SK-N-MC (cell line): ENCODE measurements at regions not wholly inside any gene's neighbourhood (a gene's known extent, or its start where the extent isn't known, plus 50 kb on each side); places are given as distances from the start of the nearest gene placed in this dataset.
A peak's percentile ranks its signal among the peaks of the same experiment; 100 is the strongest.

ENCODE experiments used
- DNase-seq: peaks from one replicate; pipeline ENCODE4 v3.0.0-alpha.2; 2011; ENCODE audit warnings: low read depth, low spot score
- H3K27ac ChIP-seq: fragments of 200-600 bp; sonication (generic); 2 replicates; pipeline ENCODE4 v1.5.1; 2016; ENCODE audit warnings: mixed run types
- H3K36me3 ChIP-seq: fragments of 200-600 bp; sonication (generic); 2 replicates; pipeline ENCODE4 v1.6.1; 2017; ENCODE audit warnings: antibody characterized with exemption, low read length, mixed read lengths; ENCODE audit not compliant: insufficient read depth
- H3K4me3 ChIP-seq: fragments of 200-600 bp; sonication (generic); 2 replicates; pipeline ENCODE4 v1.5.1; 2016
- H3K9ac ChIP-seq: fragments of 200-600 bp; sonication (generic); 2 replicates; pipeline ENCODE4 v1.8.0; 2017; ENCODE audit warnings: mixed run types, mixed read lengths; ENCODE audit not compliant: insufficient read length
- H3K9me3 ChIP-seq: fragments of 200-600 bp; sonication (generic); 2 replicates; pipeline ENCODE4 v1.6.1; 2017; ENCODE audit warnings: low read depth, mild to moderate bottlenecking, antibody characterized with exemption, low read length, moderate library complexity, mixed read lengths
- EZH2 ChIP-seq: fragments of 200-600 bp; sonication (generic); IDR thresholded peaks from one replicate; pipeline ENCODE4 v1.6.1; 2017; ENCODE audit warnings: antibody characterized with exemption
- FOXP2 ChIP-seq: optimal IDR thresholded peaks from 2 replicates; pipeline ENCODE3; 2011; ENCODE audit warnings: mild to moderate bottlenecking, moderate library complexity; ENCODE audit not compliant: insufficient read depth; ENCODE audit errors: extremely low read length, control extremely low read depth
- POLR2AphosphoS5 ChIP-seq: IDR thresholded peaks from 2 replicates; pipeline ENCODE4 v1.6.1; 2012; ENCODE audit warnings: mild to moderate bottlenecking, low read depth, low read length, borderline replicate concordance

DNA sequence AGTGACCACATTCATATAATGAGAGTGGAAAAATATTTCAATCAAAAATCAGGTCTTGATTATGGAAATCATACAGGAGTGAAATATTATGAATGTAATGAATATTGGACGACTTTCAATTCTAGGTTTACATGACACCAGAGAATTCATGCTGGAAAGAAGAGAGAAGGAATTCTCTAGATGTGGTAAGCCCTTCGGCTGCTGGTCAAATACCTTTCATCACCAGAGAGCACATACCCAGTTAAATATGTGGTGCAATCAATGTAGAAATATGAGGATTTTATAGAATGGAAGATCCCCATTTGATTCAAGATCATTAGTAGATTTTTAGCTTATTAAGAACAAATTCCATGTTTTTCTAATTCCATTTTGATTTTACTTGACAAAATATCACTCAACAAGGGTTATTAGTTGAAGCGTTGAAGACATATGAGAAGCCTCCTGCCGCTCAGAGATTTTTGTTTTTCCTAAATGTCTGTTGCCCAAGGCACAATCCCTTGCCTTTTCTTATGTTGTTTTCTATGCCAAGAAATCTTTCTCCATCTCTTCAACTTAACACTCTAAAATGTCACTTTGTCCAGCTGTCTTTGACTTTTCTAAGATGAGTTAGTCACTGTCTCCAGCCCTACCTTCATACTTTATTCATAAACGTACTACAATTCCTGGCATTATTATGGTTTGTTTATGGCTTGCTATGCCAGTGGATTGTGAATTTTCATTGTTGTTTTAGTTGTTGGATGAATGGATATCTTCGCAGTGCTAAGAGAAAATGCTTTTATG lies 72.8 kb upstream of the ZDHHC17 start:
- TF ChIP-seq POLR2AphosphoS5 (no peak), EZH2 (no peak), FOXP2 (no peak)
- H3K9me3 ChIP-seq, result no peaks in the 10 kb centered on the region
- H3K36me3 ChIP-seq, result no peaks in the 10 kb centered on the region
- DNase-seq, result no peak
- H3K4me3 ChIP-seq, result peak overlapping the region; percentile 13; the same call in 1 of the 2 replicates
- H3K9ac ChIP-seq, result no peak overlapping the region
- H3K27ac ChIP-seq, result peak overlapping the region; percentile 55

DNA sequence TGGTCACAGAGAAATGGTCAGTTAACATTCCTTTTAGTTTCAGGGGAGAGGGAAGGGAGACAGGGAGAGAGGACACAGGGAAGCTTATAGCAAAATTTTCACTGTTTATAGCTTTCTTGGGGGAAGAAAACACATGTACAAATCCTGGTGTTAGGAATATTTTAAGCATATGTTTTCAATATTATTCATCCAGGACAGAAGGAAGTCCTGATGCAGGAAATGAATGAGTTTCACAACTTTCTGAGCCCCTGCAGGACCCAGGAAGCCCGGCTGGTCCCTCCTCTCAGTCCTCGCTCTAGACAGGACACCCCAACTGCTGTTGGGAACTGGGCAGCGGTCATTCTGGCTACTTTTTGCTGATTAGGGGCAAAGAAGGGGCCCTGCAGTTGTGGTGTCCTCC lies 71.1 kb upstream of the ZDHHC17 start:
- no peaks in the 10 kb centered on the region for H3K36me3 ChIP-seq
- H3K9me3 ChIP-seq, result no peaks in the 10 kb centered on the region
- TF ChIP-seq POLR2AphosphoS5 (no peak), EZH2 (no peak), FOXP2 (no peak)
- no peak overlapping the region for H3K9ac ChIP-seq
- peak overlapping the region; percentile 77; the same call in 1 of the 2 replicates for H3K27ac ChIP-seq
- no peak for DNase-seq
- peak overlapping the region; percentile 17; the same call in 1 of the 2 replicates for H3K4me3 ChIP-seq

DNA sequence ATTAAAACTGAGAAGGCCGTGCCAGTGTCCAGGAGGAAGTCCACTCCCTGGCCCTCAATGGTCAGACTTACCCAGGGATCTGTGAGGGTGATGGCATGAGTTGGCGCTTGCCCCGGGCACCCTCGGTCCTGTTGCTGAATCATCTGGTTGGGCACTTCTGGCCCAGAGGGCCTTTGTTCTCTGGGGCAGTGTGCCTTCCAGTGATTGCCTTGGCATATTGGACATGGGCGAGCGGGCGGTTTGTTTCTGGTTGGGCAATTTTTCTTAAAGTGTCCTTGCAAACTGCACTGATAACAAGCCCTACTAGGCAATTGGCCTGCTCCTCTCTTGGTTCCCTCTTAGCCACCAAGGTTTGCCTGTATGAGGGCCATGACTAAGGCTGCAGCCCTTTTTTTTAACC lies 69.5 kb upstream of the ZDHHC17 start:
- no peaks in the 10 kb centered on the region for H3K36me3 ChIP-seq
- H3K9me3 ChIP-seq, result no peaks in the 10 kb centered on the region
- TF ChIP-seq FOXP2, result no peak
- TF ChIP-seq POLR2AphosphoS5, result no peak
- no peak for DNase-seq
- H3K4me3 ChIP-seq, result no peak overlapping the region
- no peak overlapping the region for H3K27ac ChIP-seq
- no peak overlapping the region for H3K9ac ChIP-seq

DNA sequence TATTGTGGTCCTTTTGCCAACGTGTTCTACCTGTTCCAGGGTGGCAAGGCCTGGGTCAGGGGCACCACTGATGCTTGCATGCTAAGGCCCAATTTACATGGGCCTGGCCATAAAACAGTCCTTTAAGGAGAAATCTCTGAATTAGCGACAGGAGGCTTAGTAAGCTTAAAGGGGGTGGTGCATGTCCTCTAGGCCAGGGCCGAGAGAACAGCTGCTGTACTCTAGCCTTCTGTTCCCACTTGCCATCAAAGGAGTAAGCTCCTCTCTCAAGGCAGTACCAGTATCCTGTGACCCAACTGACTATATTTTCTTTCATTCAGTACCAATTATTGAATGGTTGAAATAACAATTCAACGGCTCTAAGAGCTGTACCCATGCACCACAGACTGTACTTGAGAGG lies 67.7 kb upstream of the ZDHHC17 start:
- H3K9me3 ChIP-seq, result no peaks in the 10 kb centered on the region
- no peak for DNase-seq
- H3K27ac ChIP-seq, result no peak overlapping the region
- no peaks in the 10 kb centered on the region for H3K36me3 ChIP-seq
- no peak overlapping the region for H3K9ac ChIP-seq
- no peak for TF ChIP-seq POLR2AphosphoS5
- TF ChIP-seq EZH2, result no peak
- no peak for TF ChIP-seq FOXP2
- no peak overlapping the region for H3K4me3 ChIP-seq

DNA sequence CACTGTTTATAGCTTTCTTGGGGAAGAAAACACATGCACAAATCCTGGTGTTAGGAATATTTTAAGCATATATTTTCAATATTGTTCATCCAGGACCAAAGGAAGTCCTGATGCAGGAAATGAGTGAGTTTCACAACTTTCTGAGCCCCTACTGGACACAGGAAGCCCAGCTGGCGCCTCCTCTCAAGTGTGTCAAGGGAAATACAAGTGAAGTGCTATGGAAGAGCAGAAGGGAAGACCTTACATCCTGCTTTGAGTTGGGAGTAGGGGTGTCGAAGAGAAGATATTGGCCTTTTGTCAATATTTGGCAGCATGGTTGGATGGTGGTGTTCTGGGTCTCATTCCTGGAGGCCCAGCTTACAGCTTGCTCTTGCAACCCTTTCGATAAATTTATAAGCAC lies 66.1 kb upstream of the ZDHHC17 start:
- no peaks in the 10 kb centered on the region for H3K9me3 ChIP-seq
- H3K4me3 ChIP-seq, result no peak overlapping the region
- no peak overlapping the region for H3K9ac ChIP-seq

DNA sequence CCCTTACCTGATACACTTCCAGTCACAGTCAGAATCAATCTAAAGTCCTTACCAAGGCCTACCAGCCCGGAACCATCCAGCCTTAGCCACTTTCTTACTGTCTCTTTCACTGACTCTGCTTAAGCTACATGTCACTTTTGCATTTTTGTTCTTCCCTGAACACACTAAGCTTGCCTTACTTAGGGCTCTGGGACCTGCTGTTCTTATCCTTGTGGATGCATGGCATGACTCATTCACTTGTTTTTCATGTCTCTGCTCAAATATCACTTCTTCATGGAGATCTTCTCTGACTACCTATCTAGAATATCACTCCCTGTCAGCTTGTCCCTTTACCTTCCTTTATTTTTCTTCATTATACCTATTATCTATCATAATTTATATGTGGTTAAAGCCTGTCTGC lies 65.6 kb upstream of the ZDHHC17 start:
- H3K9me3 ChIP-seq, result no peaks in the 10 kb centered on the region
- H3K36me3 ChIP-seq, result no peaks in the 10 kb centered on the region
- H3K27ac ChIP-seq, result no peak overlapping the region
- DNase-seq, result no peak
- no peak overlapping the region for H3K4me3 ChIP-seq
- no peak for TF ChIP-seq FOXP2
- no peak for TF ChIP-seq POLR2AphosphoS5
- TF ChIP-seq EZH2, result no peak
- H3K9ac ChIP-seq, result no peak overlapping the region

More for the DNA sequence above, 66.1 kb upstream of the ZDHHC17 start:
- TF ChIP-seq FOXP2, result no peak
- TF ChIP-seq POLR2AphosphoS5, result no peak
- no peak for TF ChIP-seq EZH2
- DNase-seq, result no peak
- no peaks in the 10 kb centered on the region for H3K36me3 ChIP-seq
- no peak overlapping the region for H3K27ac ChIP-seq

DNA sequence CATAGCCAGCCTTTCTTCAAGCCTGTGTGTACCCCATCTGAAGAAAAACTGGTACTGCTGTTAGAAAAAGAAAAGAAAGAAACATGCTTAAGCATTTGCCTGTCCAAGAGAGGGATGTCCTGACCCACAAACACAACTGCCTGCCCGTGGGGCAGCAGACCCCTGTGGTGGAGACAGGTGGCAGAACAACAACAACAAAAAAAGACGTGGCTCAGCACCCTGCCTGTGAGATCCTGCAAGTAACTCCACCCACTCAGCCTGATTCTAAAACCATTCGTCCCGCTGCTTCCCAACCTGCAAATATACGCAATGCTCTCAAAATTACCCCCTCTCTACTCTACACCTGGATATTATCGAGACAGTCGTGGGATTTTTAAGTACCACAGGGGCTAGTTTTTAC lies 64.9 kb upstream of the ZDHHC17 start:
- TF ChIP-seq POLR2AphosphoS5, result no peak
- no peak for TF ChIP-seq EZH2
- TF ChIP-seq FOXP2, result no peak
- H3K27ac ChIP-seq, result no peak overlapping the region
- H3K4me3 ChIP-seq, result no peak overlapping the region

DNA sequence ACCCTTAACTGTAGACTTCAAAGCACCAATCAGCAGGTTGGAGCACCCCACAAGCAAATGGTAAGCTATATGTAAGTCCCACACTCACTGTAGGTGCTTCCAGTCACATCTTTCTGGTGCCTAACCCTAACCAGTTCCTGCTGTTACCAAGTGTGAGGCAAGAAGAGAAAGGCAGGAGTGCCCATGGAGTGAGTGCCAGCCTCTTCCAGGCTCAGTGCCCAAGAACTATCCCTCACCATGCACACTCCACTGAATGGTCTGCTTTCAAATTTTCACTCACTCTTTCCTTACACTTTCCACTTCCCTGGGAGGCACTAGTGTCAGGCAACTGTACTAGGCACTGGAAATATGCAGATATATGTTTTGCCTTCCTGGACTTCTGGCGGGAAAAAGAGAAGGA lies 62.2 kb upstream of the ZDHHC17 start:
- no peak for TF ChIP-seq EZH2
- no peak for TF ChIP-seq FOXP2
- no peak for TF ChIP-seq POLR2AphosphoS5
- no peaks in the 10 kb centered on the region for H3K36me3 ChIP-seq
- no peaks in the 10 kb centered on the region for H3K9me3 ChIP-seq
- no peak overlapping the region for H3K4me3 ChIP-seq
- no peak overlapping the region for H3K27ac ChIP-seq
- no peak for DNase-seq
- H3K9ac ChIP-seq, result no peak overlapping the region

More for the DNA sequence above, 64.9 kb upstream of the ZDHHC17 start:
- H3K36me3 ChIP-seq, result no peaks in the 10 kb centered on the region
- no peaks in the 10 kb centered on the region for H3K9me3 ChIP-seq
- no peak for DNase-seq
- no peak overlapping the region for H3K9ac ChIP-seq
